ENCODE measurements at regions not wholly inside any gene's neighbourhood (a gene's known extent, or its start where the extent isn't known, plus 50 kb on each side); places are given as distances from the start of the nearest gene placed in this dataset.

- TF ChIP-seq CTCF (IDR thresholded peaks at IDR 0.05): no peak
- TF ChIP-seq POLR2A (IDR thresholded peaks at IDR 0.05): no peak
Measured at GRCh38 chr5:68011259-68011760, 204.2 kb upstream of the PIK3R1 start.
